Hepatocyte (in vitro differentiated cells): ENCODE measurements at regions not wholly inside any gene's neighbourhood (a gene's known extent, or its start where the extent isn't known, plus 50 kb on each side); places are given as distances from the start of the nearest gene placed in this dataset.

Experiments used
- DNase-seq: peaks from one replicate; pipeline ENCODE4 v3.0.0-alpha.2; 2016; ENCODE audit warnings: low spot score
- H2AFZ ChIP-seq: fragments of 200-600 bp; sonication (generic); 2 replicates; pipeline ENCODE4 v1.6.0; 2016; ENCODE audit warnings: antibody characterized with exemption, mild to moderate bottlenecking
- H3K27ac ChIP-seq: fragments of 200-600 bp; sonication (generic); 2 replicates; pipeline ENCODE4 v1.5.1; 2016; ENCODE audit warnings: mild to moderate bottlenecking
- H3K27me3 ChIP-seq: fragments of 200-600 bp; sonication (generic); 2 replicates; pipeline ENCODE4 v1.6.1; 2016
- H3K36me3 ChIP-seq: fragments of 200-600 bp; sonication (generic); replicated peaks from 2 replicates; pipeline ENCODE4 v1.5.1; 2016; ENCODE audit warnings: low read depth; ENCODE audit not compliant: insufficient read depth
- H3K4me1 ChIP-seq: fragments of 200-600 bp; sonication (generic); 2 replicates; pipeline ENCODE4 v1.5.1; 2016; ENCODE audit warnings: mild to moderate bottlenecking, moderate library complexity; ENCODE audit not compliant: insufficient read depth
- H3K4me2 ChIP-seq: fragments of 200-600 bp; sonication (generic); 2 replicates; pipeline ENCODE4 v1.6.0; 2016
- H3K4me3 ChIP-seq: fragments of 200-600 bp; sonication (generic); 2 replicates; pipeline ENCODE4 v1.5.1; 2016; ENCODE audit warnings: mild to moderate bottlenecking
- H3K79me2 ChIP-seq: fragments of 200-600 bp; sonication (generic); 2 replicates; pipeline ENCODE4 v1.6.0; 2017; ENCODE audit warnings: mild to moderate bottlenecking
- H3K9me2 ChIP-seq: fragments of 200-600 bp; sonication (generic); replicated peaks from 2 replicates; pipeline ENCODE4 v1.6.0; 2017; ENCODE audit warnings: mild to moderate bottlenecking; ENCODE audit not compliant: insufficient read depth
- H3K9me3 ChIP-seq: fragments of 200-600 bp; sonication (generic); 2 replicates; pipeline ENCODE4 v1.5.1; 2016; ENCODE audit warnings: low read depth, mild to moderate bottlenecking
- H4K20me1 ChIP-seq: fragments of 200-600 bp; sonication (generic); 2 replicates; pipeline ENCODE4 v1.6.0; 2016; ENCODE audit warnings: mild to moderate bottlenecking; ENCODE audit not compliant: insufficient read depth, poor library complexity, severe bottlenecking
- EZH2 ChIP-seq: fragments of 200-600 bp; sonication (generic); IDR thresholded peaks from 2 replicates; pipeline ENCODE4 v1.6.1; 2016; ENCODE audit warnings: antibody characterized with exemption, mild to moderate bottlenecking, borderline replicate concordance
- EZH2phosphoT487 ChIP-seq: fragments of 200-600 bp; sonication (generic); IDR thresholded peaks from one replicate; pipeline ENCODE4 v1.6.1; 2018; ENCODE audit warnings: antibody characterized with exemption, mild to moderate bottlenecking, low read depth, moderate library complexity; ENCODE audit not compliant: unreplicated experiment, severe bottlenecking
- WGBS: methylation state at CpG from one replicate; pipeline ENCODE4 v1.1.6; 2016; ENCODE audit warnings: low lambda C conversion rate; ENCODE audit errors: missing lambda C conversion rate; 5-methylcytosine and 5-hydroxymethylcytosine counted together
- TF ChIP-seq, protein P1 (sequence below): fragments of 200-600 bp; sonication (generic); IDR thresholded peaks from 2 replicates; pipeline ENCODE4 v1.5.1; 2016; ENCODE audit warnings: antibody characterized with exemption, mild to moderate bottlenecking; ENCODE audit not compliant: poor library complexity

DNA sequence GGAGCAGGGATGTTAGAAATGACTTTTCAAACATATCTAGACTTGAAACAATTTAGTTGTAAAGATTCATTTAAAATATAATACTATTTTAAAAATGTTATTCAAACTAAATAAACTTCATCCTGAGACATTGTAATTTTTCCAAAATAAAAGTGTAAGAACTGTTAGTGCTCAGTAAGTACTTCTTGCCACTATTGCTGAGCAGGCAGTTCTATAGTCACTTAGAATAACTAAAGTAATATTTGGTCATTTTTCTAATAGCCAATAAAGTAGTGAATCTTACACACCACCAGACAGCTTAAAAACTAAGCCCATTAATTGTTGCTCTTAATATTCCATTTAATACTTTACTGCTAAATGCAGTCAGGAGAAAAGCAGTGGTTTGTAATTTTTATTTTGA is 1120.0 kb upstream of the CDH10 start:
- Histone ChIP-seq H4K20me1 (no peaks in the 10 kb centered on the region), H3K27me3 (no peaks in the 10 kb centered on the region), H2AFZ (no peak overlapping the region), H3K36me3 (no peaks in the 10 kb centered on the region), H3K9me3 (no peaks in the 10 kb centered on the region), H3K4me1 (no peaks in the 10 kb centered on the region), H3K27ac (no peak overlapping the region), H3K4me2 (no peak overlapping the region), H3K4me3 (no peak overlapping the region), H3K79me2 (no peaks in the 10 kb centered on the region), H3K9me2 (no peaks in the 10 kb centered on the region)
- TF ChIP-seq, protein P1, sequence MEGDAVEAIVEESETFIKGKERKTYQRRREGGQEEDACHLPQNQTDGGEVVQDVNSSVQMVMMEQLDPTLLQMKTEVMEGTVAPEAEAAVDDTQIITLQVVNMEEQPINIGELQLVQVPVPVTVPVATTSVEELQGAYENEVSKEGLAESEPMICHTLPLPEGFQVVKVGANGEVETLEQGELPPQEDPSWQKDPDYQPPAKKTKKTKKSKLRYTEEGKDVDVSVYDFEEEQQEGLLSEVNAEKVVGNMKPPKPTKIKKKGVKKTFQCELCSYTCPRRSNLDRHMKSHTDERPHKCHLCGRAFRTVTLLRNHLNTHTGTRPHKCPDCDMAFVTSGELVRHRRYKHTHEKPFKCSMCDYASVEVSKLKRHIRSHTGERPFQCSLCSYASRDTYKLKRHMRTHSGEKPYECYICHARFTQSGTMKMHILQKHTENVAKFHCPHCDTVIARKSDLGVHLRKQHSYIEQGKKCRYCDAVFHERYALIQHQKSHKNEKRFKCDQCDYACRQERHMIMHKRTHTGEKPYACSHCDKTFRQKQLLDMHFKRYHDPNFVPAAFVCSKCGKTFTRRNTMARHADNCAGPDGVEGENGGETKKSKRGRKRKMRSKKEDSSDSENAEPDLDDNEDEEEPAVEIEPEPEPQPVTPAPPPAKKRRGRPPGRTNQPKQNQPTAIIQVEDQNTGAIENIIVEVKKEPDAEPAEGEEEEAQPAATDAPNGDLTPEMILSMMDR, result no peak
- no peak for TF ChIP-seq EZH2phosphoT487
- TF ChIP-seq EZH2, result no peak
- no peak for DNase-seq

DNA sequence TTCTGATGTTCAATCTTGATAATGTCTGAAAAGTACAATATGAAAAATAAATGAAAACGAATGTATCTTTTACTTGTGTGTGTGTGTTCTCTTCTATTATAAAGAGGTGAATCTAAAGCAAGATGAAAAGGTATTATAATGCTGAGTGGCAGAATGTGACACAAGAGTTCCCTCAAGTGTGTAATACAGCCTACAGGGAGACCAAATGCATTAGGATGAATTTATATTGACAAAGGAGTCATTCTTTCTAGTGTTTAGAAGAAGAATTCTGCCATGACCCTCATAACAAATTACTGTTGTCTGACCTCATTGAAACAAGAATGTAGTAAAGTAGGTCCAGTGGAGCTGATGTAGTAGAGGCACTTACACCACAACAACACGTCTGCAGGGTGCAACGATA is 1119.0 kb upstream of the CDH10 start:
- H3K27ac ChIP-seq, result no peak overlapping the region
- no peaks in the 10 kb centered on the region for H4K20me1 ChIP-seq
- H2AFZ ChIP-seq, result no peak overlapping the region
- no peaks in the 10 kb centered on the region for H3K9me2 ChIP-seq
- H3K27me3 ChIP-seq, result no peaks in the 10 kb centered on the region
- WGBS, result 68% methylated on average over 3 of the region's 3 CpGs
- H3K9me3 ChIP-seq, result no peaks in the 10 kb centered on the region
- H3K4me2 ChIP-seq, result no peak overlapping the region
- DNase-seq, result no peak
- TF ChIP-seq EZH2phosphoT487, result no peak
- TF ChIP-seq EZH2, result no peak
- TF ChIP-seq, protein P1, result no peak
- no peaks in the 10 kb centered on the region for H3K4me1 ChIP-seq
- H3K4me3 ChIP-seq, result no peak overlapping the region
- H3K79me2 ChIP-seq, result no peaks in the 10 kb centered on the region
- no peaks in the 10 kb centered on the region for H3K36me3 ChIP-seq

DNA sequence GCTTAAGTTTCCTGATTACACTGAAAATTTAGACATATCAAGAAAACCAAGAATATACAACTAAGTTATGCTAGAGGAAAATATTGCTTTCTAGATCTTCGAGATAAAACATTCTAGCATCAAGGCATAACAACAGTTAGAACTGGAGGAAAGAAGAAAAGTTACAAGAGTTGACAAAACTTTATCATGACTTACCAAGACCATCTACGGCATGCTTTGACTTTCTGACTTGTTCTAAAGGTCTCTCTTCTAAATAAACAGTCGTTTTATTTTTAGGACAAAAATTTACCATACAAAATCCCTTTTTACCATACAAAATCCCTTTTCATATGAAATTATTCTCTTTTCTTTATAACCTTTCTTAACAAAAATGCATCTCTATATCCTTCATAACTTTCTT is 1110.1 kb upstream of the CDH10 start:
- Histone ChIP-seq H3K9me2 (no peaks in the 10 kb centered on the region), H3K27ac (no peak overlapping the region), H3K27me3 (no peaks in the 10 kb centered on the region), H3K79me2 (no peaks in the 10 kb centered on the region), H3K4me1 (no peaks in the 10 kb centered on the region), H3K9me3 (no peaks in the 10 kb centered on the region), H3K4me2 (no peak overlapping the region), H3K36me3 (no peaks in the 10 kb centered on the region), H3K4me3 (no peak overlapping the region), H4K20me1 (no peaks in the 10 kb centered on the region), H2AFZ (no peak overlapping the region)
- TF ChIP-seq EZH2phosphoT487 (no peak), EZH2 (no peak)
- TF ChIP-seq, protein P1, result no peak
- 35% methylated on average over 3 of the region's 3 CpGs for WGBS
- DNase-seq, result no peak

DNA sequence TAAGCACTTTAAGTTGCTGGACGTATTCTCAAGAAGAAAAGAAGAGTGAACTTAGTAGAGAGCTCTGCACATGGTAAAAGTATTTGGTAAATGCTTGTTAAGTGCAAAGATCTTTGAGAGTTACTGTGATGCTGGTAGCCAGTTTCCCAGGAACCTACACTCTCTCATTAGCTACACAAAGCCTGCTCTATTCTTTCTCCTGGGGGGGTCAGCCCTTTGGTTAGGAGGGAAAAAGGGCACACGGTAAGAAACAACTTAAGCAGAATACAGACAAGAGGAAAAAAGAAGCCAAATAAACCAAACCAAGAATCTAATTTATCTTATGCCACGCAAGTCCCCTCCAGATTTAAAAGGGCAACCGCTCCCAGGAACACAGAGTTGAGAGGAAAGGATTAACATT is 1100.1 kb upstream of the CDH10 start:
- Histone ChIP-seq H3K27me3 (no peaks in the 10 kb centered on the region), H3K4me3 (no peak overlapping the region), H3K79me2 (no peaks in the 10 kb centered on the region), H3K4me2 (no peak overlapping the region), H2AFZ (no peak overlapping the region), H3K36me3 (no peaks in the 10 kb centered on the region), H3K9me2 (no peaks in the 10 kb centered on the region), H3K4me1 (no peaks in the 10 kb centered on the region), H4K20me1 (no peaks in the 10 kb centered on the region), H3K9me3 (no peaks in the 10 kb centered on the region), H3K27ac (no peak overlapping the region)
- TF ChIP-seq, protein P1, result no peak
- no peak for TF ChIP-seq EZH2phosphoT487
- TF ChIP-seq EZH2, result no peak
- no peak for DNase-seq
- 64% methylated on average over 4 of the region's 4 CpGs for WGBS
